ENCODE measurements at regions not wholly inside any gene's neighbourhood (a gene's known extent, or its start where the extent isn't known, plus 50 kb on each side); places are given as distances from the start of the nearest gene placed in this dataset.

GRCh38 chr6:14275493-14275851 lies 157.9 kb downstream of the CD83 start:
- Histone ChIP-seq H2BK5ac (ENCODE audit: low read depth, low read length, poor library complexity, severe bottlenecking) (no peak overlapping the region), H3K27ac (ENCODE audit: low read length, poor library complexity, severe bottlenecking) (no peak overlapping the region), H2AFZ (ENCODE audit: low read depth, low read length) (no peak overlapping the region), H3K36me3 (ENCODE audit: control insufficient read depth in 1 of 2, insufficient read depth in 2 of 2, low read depth in 1 of 2, low read length in 2 of 2) (no peaks in the 10 kb centered on the region), H3K4ac (ENCODE audit: low read depth in 1 of 2, low read length in 2 of 2) (peak overlapping the region in 1 of 2 experiments; percentile 58), H2AK5ac (ENCODE audit: low read length, severe bottlenecking) (no peak overlapping the region), H3K9ac (ENCODE audit: low read length) (no peak overlapping the region), H4K91ac (ENCODE audit: low read length) (peak overlapping the region; percentile 54), H3K9me3 (ENCODE audit: control insufficient read depth, low read length) (peaks cover 8% of the 10 kb centered on the region), H3K4me3 (ENCODE audit: insufficient read depth in 1 of 2, low read depth in 1 of 2, low read length in 2 of 2) (no peak overlapping the region), H3K79me1 (replicated peaks; ENCODE audit: low read length, poor library complexity, severe bottlenecking) (no peaks in the 10 kb centered on the region), H2BK15ac (ENCODE audit: low read depth, poor library complexity, severe bottlenecking) (no peak overlapping the region), H3K23ac (ENCODE audit: low read length in 2 of 2) (no peak overlapping the region), H3K4me2 (ENCODE audit: low read length, poor library complexity, severe bottlenecking) (no peak overlapping the region), H2BK120ac (ENCODE audit: low read depth, low read length) (no peak overlapping the region), H4K8ac (ENCODE audit: low read length) (no peak overlapping the region), H3K14ac (ENCODE audit: low read length in 2 of 2) (peak overlapping the region in 1 of 2 experiments; percentile 79), H2BK12ac (ENCODE audit: low read length in 2 of 2) (peak overlapping the region in 1 of 2 experiments; percentile 47), H3K18ac (ENCODE audit: low read depth in 1 of 2, low read length in 2 of 2) (no peak overlapping the region), H3K4me1 (ENCODE audit: control insufficient read depth, insufficient read depth, low read depth, low read length) (peaks cover 2% of the 10 kb centered on the region), H3K27me3 (ENCODE audit: control insufficient read depth in 1 of 2, insufficient read depth in 1 of 2, low read length in 2 of 2) (no peaks in the 10 kb centered on the region)
- 91% methylated on average over 9 of the region's 9 CpGs for WGBS
- no peak for DNase-seq

DNA sequence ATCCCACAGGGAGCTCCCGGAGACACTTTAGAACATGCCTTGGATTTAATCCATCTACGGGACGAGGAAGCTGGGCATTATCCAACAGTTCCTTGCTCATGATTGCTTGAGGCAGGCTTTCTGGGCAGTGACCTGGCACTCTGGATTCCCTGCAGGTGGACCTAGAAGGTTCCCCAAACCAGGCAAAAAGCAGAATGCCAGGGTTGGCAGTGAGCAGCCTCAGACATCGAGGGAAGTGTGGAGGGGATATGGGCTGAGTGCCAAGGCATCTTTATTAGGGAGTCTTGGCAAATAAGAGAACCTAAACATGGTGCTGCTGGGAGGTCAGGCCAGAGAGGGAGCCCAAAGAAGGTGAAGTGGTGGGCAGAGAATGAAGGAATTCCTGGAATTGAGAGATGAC lies 158.5 kb downstream of the CD83 start:
- no peak for DNase-seq
- H3K9me3 ChIP-seq (ENCODE audit: control insufficient read depth, low read length) = peaks cover 9% of the 10 kb centered on the region
- H3K14ac ChIP-seq (ENCODE audit: low read length in 2 of 2) = no peak overlapping the region
- H3K79me1 ChIP-seq (replicated peaks; ENCODE audit: low read length, poor library complexity, severe bottlenecking) = no peaks in the 10 kb centered on the region
- H2BK5ac ChIP-seq (ENCODE audit: low read depth, low read length, poor library complexity, severe bottlenecking) = no peak overlapping the region
- no peak overlapping the region for H2AFZ ChIP-seq (ENCODE audit: low read depth, low read length)
- H2AK5ac ChIP-seq (ENCODE audit: low read length, severe bottlenecking) = no peak overlapping the region
- no peak overlapping the region for H2BK15ac ChIP-seq (ENCODE audit: low read depth, poor library complexity, severe bottlenecking)
- peaks cover under 1% of the 10 kb centered on the region for H3K4me1 ChIP-seq (ENCODE audit: control insufficient read depth, insufficient read depth, low read depth, low read length)
- no peaks in the 10 kb centered on the region for H3K36me3 ChIP-seq (ENCODE audit: control insufficient read depth in 1 of 2, insufficient read depth in 2 of 2, low read depth in 1 of 2, low read length in 2 of 2)
- no peak overlapping the region for H3K18ac ChIP-seq (ENCODE audit: low read depth in 1 of 2, low read length in 2 of 2)
- no peak overlapping the region for H3K4me2 ChIP-seq (ENCODE audit: low read length, poor library complexity, severe bottlenecking)
- H3K23ac ChIP-seq (ENCODE audit: low read length in 2 of 2) = no peak overlapping the region
- no peak overlapping the region for H3K9ac ChIP-seq (ENCODE audit: low read length)
- H2BK12ac ChIP-seq (ENCODE audit: low read length in 2 of 2) = no peak overlapping the region
- H3K4me3 ChIP-seq (ENCODE audit: insufficient read depth in 1 of 2, low read depth in 1 of 2, low read length in 2 of 2) = no peak overlapping the region
- H2BK120ac ChIP-seq (ENCODE audit: low read depth, low read length) = no peak overlapping the region
- no peak overlapping the region for H4K91ac ChIP-seq (ENCODE audit: low read length)
- WGBS = 90% methylated on average over 4 of the region's 4 CpGs
- H3K27ac ChIP-seq (ENCODE audit: low read length, poor library complexity, severe bottlenecking) = no peak overlapping the region
- peaks cover 0 to 5% of the 10 kb centered on the region in 2 experiments for H3K27me3 ChIP-seq (ENCODE audit: control insufficient read depth in 1 of 2, insufficient read depth in 1 of 2, low read length in 2 of 2)
- H4K8ac ChIP-seq (ENCODE audit: low read length) = no peak overlapping the region
- H3K4ac ChIP-seq (ENCODE audit: low read depth in 1 of 2, low read length in 2 of 2) = peak overlapping the region in 1 of 2 experiments; percentile 48

GRCh38 chr6:14276667-14277404 lies 159.3 kb downstream of the CD83 start:
- Histone ChIP-seq H3K18ac (ENCODE audit: low read depth in 1 of 2, low read length in 2 of 2) (peak overlapping the region in 1 of 2 experiments; percentile 55), H2BK12ac (ENCODE audit: low read length in 2 of 2) (peak overlapping the region in 1 of 2 experiments; percentile 34), H3K9ac (ENCODE audit: low read length) (no peak overlapping the region), H4K8ac (ENCODE audit: low read length) (no peak overlapping the region), H4K91ac (ENCODE audit: low read length) (no peak overlapping the region), H3K27me3 (ENCODE audit: control insufficient read depth in 1 of 2, insufficient read depth in 1 of 2, low read length in 2 of 2) (peaks cover 0 to 5% of the 10 kb centered on the region in 2 experiments), H3K14ac (ENCODE audit: low read length in 2 of 2) (no peak overlapping the region), H2BK5ac (ENCODE audit: low read depth, low read length, poor library complexity, severe bottlenecking) (no peak overlapping the region), H3K23ac (ENCODE audit: low read length in 2 of 2) (no peak overlapping the region), H2AK5ac (ENCODE audit: low read length, severe bottlenecking) (no peak overlapping the region), H3K4me2 (ENCODE audit: low read length, poor library complexity, severe bottlenecking) (no peak overlapping the region), H3K4me1 (ENCODE audit: control insufficient read depth, insufficient read depth, low read depth, low read length) (no peaks in the 10 kb centered on the region), H2BK120ac (ENCODE audit: low read depth, low read length) (no peak overlapping the region), H3K79me1 (replicated peaks; ENCODE audit: low read length, poor library complexity, severe bottlenecking) (no peaks in the 10 kb centered on the region), H3K36me3 (ENCODE audit: control insufficient read depth in 1 of 2, insufficient read depth in 2 of 2, low read depth in 1 of 2, low read length in 2 of 2) (no peaks in the 10 kb centered on the region), H3K9me3 (ENCODE audit: control insufficient read depth, low read length) (peaks cover 9% of the 10 kb centered on the region), H2BK15ac (ENCODE audit: low read depth, poor library complexity, severe bottlenecking) (no peak overlapping the region), H2AFZ (ENCODE audit: low read depth, low read length) (no peak overlapping the region), H3K4ac (ENCODE audit: low read depth in 1 of 2, low read length in 2 of 2) (no peak overlapping the region), H3K4me3 (ENCODE audit: insufficient read depth in 1 of 2, low read depth in 1 of 2, low read length in 2 of 2) (no peak overlapping the region), H3K27ac (ENCODE audit: low read length, poor library complexity, severe bottlenecking) (no peak overlapping the region)
- DNase-seq = peak; percentile 26
- 58% methylated on average over 3 of the region's 4 CpGs for WGBS

- Histone ChIP-seq H2AFZ (ENCODE audit: low read depth, low read length) (no peak overlapping the region), H2BK120ac (ENCODE audit: low read depth, low read length) (no peak overlapping the region), H2BK15ac (ENCODE audit: low read depth, poor library complexity, severe bottlenecking) (no peak overlapping the region), H3K79me1 (replicated peaks; ENCODE audit: low read length, poor library complexity, severe bottlenecking) (no peaks in the 10 kb centered on the region), H3K27me3 (ENCODE audit: control insufficient read depth in 1 of 2, insufficient read depth in 1 of 2, low read length in 2 of 2) (peaks cover 0 to 5% of the 10 kb centered on the region in 2 experiments), H4K91ac (ENCODE audit: low read length) (no peak overlapping the region), H3K9ac (ENCODE audit: low read length) (no peak overlapping the region), H3K36me3 (ENCODE audit: control insufficient read depth in 1 of 2, insufficient read depth in 2 of 2, low read depth in 1 of 2, low read length in 2 of 2) (no peaks in the 10 kb centered on the region), H2BK5ac (ENCODE audit: low read depth, low read length, poor library complexity, severe bottlenecking) (no peak overlapping the region), H3K23ac (ENCODE audit: low read length in 2 of 2) (no peak overlapping the region), H3K14ac (ENCODE audit: low read length in 2 of 2) (peak overlapping the region in 1 of 2 experiments; percentile 93), H3K4ac (ENCODE audit: low read depth in 1 of 2, low read length in 2 of 2) (peak overlapping the region in 1 of 2 experiments; percentile 8), H4K8ac (ENCODE audit: low read length) (no peak overlapping the region), H3K4me2 (ENCODE audit: low read length, poor library complexity, severe bottlenecking) (no peak overlapping the region), H3K4me3 (ENCODE audit: insufficient read depth in 1 of 2, low read depth in 1 of 2, low read length in 2 of 2) (no peak overlapping the region), H3K18ac (ENCODE audit: low read depth in 1 of 2, low read length in 2 of 2) (no peak overlapping the region), H3K4me1 (ENCODE audit: control insufficient read depth, insufficient read depth, low read depth, low read length) (no peaks in the 10 kb centered on the region), H3K9me3 (ENCODE audit: control insufficient read depth, low read length) (peaks cover 9% of the 10 kb centered on the region), H2BK12ac (ENCODE audit: low read length in 2 of 2) (peak overlapping the region in 1 of 2 experiments; percentile 34), H2AK5ac (ENCODE audit: low read length, severe bottlenecking) (no peak overlapping the region), H3K27ac (ENCODE audit: low read length, poor library complexity, severe bottlenecking) (no peak overlapping the region)
- no peak for DNase-seq
- WGBS = 94% methylated on average over 2 of the region's 2 CpGs
Observed at GRCh38 chr6:14277405-14277930, 159.9 kb downstream of the CD83 start.

Data from mesenchymal stem cell (in vitro differentiated cells and primary cell).